GM12873 (cell line): ENCODE measurements at regions not wholly inside any gene's neighbourhood (a gene's known extent, or its start where the extent isn't known, plus 50 kb on each side); places are given as distances from the start of the nearest gene placed in this dataset.

Experiments
- TF ChIP-seq, protein P1 (sequence below): IDR thresholded peaks from 2 replicates; pipeline ENCODE4 v1.5.1; 2012; ENCODE audit warnings: low read depth, mild to moderate bottlenecking, moderate library complexity, low read length, control low read depth; ENCODE audit not compliant: insufficient read depth; ENCODE audit errors: missing control alignments

GRCh38 chr21:25406887-25407579 lies 200.2 kb downstream of the MRPL39 start:
- TF ChIP-seq, protein P1, sequence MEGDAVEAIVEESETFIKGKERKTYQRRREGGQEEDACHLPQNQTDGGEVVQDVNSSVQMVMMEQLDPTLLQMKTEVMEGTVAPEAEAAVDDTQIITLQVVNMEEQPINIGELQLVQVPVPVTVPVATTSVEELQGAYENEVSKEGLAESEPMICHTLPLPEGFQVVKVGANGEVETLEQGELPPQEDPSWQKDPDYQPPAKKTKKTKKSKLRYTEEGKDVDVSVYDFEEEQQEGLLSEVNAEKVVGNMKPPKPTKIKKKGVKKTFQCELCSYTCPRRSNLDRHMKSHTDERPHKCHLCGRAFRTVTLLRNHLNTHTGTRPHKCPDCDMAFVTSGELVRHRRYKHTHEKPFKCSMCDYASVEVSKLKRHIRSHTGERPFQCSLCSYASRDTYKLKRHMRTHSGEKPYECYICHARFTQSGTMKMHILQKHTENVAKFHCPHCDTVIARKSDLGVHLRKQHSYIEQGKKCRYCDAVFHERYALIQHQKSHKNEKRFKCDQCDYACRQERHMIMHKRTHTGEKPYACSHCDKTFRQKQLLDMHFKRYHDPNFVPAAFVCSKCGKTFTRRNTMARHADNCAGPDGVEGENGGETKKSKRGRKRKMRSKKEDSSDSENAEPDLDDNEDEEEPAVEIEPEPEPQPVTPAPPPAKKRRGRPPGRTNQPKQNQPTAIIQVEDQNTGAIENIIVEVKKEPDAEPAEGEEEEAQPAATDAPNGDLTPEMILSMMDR, result no peak

GRCh38 chr21:25405984-25406383 lies 201.3 kb downstream of the MRPL39 start:
- TF ChIP-seq, protein P1, result no peak

DNA sequence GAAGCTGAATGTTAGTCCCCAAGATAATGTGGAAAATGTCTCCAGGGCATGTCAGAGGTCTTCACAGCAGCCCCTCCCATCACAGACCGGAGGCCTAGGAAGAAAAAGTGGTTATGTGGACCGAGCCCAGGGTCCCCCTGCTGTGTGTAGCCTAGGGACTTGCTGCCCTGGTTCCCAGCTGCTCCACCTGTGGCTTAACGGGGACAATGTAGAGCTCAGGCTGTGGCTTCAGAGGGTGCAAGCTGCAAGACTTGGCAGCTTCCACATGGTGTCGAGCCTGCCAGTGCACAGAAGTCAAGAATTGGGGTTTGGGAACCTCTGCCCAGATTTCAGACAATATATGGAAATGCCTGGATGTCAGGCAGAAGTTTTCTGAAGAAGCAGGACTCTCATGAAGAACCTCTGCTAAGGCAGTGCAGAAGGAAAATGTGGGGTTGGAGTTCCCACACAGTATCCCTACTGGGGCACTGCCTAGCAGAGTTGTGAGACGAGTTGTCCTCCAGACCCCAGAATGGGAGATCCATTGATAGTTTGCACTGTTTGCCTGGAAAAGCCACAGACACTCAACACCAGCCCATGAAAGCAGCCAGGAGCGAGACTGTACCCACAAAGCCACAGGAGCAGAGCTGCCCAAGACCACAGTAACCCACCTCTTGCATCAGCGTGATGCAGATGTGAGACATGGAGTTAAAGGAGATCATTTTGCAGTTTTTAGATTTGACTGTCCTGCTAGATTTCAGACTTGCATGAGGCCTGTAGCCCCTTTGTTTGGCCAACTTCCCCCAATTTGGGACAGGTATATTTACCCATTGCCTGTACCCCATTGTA lies 204.9 kb downstream of the MRPL39 start:
- TF ChIP-seq, protein P1, result no peak

DNA sequence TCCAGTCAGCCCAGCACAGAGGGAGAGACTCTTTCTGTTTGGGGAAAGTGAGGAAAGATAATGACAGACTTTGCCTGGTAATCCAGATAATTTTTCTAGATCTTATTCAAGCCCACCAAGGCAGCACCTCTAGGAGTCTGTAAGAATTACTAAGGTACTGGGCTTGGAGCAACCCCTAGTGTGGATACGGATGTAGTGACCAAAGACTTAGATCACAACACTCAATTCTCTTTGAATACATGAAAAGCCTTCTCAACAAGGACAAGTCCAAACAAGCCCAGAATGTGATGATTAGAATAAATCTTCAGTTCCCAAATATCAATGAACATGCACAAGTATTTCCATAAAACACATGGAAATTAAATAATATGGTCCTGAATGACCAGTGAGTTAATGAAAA lies 206.9 kb downstream of the MRPL39 start:
- TF ChIP-seq, protein P1, result no peak

GRCh38 chr21:25398630-25399029 lies 208.7 kb downstream of the MRPL39 start:
- TF ChIP-seq, protein P1, result no peak

DNA sequence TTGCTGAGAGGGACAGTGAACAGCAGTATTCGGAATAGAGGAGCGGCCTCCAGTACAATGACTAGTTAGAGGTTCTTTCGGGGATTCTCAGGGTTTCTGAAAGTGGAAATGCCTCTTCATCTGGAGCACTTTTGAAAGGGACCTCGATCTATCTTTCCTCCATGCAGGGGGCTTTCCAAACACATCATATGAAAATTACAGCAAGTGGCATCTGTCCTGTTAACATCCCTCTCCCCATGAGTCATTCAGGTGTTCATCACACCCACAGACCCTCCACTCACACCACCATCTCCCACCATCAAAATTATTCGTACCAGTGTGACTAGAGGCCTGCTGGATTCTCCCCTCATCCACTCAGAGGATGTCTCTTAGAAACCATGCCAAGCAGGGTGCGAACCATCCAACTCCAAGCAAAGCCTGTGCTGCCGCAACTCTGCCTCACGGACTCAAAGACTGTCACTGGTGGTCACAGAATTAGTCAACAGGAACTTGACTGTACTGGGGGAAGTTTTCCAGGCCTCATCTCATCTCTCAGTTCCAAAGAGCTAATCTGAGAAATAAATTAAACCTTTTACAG lies 211.1 kb downstream of the MRPL39 start:
- TF ChIP-seq, protein P1, result no peak

DNA sequence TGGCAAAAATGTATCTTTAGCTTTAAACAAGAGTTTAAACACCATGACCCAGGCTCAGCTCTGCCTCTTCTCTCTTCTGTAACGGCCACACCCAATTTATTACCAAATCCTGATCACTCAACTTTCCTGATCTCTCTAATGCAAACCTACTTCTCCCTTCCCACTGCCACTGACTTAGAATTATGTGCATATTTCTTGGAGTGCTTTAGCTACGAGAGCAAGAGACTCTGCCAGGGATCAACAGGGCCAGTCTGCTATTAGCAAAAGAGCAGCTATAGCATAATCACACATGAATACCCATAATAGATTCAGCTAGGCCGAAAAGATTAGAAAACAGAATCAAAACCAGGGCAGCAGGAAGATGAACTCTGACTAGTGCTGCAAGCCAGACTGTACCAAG lies 215.5 kb downstream of the MRPL39 start:
- TF ChIP-seq, protein P1, result no peak
